HG03521 (cell line): ENCODE measurements at regions not wholly inside any gene's neighbourhood (a gene's known extent, or its start where the extent isn't known, plus 50 kb on each side); places are given as distances from the start of the nearest gene placed in this dataset.

ENCODE experiments used
- ATAC-seq: cut with Tn5 transposase; IDR thresholded peaks from one replicate; pipeline ENCODE4 v1.9.1; 2021; ENCODE audit warnings: mild to moderate bottlenecking, moderate library complexity; ENCODE audit not compliant: unreplicated experiment

DNA sequence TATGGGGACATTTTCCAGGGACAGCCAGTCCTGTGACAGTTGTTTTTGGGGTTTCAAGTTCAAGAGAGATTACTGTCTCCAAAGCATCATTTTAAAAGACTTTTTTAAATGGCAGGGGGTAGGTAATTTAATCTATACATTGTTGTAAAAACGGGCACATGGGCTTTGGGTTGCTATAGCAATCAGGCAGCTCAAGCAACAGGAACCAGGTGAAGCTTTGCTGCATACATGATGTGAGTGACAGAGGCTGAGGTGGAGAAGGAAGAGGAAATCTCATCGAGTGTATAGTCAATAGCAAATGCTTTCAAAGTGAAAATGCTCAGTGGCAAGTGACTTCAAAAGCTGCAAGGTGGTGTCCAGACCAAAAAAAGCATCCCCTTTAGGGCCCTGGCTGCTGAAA lies 277.4 kb upstream of the JAG1 start:
- no peak for ATAC-seq

DNA sequence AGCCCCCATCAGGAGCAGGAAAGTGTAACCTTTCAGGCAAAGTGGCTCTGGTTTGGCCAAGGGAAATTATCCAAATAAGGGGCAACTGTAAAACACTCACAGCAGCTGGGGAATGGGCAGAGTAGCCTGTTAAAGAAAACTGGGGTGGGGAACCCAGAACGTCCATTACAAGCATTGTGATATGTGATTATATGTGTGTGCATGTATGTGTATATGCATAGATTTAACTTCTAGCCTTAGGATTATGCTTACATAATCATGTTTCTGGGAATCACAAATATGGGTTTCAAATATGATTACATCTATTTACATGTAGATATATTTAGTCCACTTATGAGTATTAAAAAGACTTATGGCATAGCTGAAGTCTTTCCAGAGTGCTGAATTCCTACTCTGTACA lies 278.1 kb upstream of the JAG1 start:
- no peak for ATAC-seq

DNA sequence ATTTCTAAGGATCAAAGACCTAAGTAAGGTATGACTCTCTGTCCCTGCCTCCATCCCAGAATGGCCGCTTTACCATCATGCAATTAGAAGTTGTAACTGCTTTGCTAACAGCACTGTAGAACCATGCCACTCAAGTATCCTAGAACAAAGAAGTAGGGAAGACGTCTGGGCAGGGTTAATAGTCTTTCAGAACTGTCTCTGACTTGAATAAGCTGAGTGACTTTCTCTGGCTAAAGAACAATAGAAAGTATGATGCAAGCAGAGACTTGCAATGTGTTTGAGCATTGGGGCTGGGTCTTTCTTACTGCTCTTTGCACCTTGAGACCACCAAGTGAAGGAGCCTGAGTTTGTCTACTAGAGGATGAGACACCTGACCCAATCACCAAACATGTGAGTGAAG lies 279.6 kb upstream of the JAG1 start:
- no peak for ATAC-seq

DNA sequence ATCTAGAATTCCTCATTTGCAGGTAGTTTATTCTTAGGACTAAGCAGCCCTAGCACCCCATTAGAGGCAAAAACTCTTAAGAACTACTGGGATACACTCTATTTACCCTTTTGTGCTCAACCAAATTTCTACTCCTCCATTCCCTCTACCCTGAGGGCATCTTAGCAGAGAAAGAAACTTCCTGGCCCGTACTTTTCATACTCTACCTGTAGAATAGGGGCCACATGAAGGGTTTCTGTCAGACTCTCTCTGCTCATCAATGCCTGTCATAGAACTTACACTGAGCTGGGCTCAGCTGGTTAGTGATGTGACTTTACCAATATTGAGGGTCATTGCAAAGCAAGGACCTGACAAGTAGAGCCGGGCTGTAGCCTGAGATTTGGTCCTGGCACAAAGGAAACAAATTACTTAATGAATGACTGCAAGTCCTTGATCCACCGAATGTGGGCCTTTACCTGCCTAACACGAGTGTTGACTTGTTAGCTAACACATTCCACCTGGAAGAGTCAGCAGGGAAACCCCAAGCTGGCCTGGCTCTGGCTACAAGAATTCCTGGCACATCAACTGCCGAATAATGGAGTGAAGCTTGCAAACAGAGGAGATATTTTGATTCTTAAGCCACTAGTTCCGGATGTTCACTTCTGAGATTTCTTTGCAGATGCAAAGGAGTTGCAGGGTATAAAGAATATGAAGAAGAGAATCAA lies 280.5 kb upstream of the JAG1 start:
- ATAC-seq, result no peak

DNA sequence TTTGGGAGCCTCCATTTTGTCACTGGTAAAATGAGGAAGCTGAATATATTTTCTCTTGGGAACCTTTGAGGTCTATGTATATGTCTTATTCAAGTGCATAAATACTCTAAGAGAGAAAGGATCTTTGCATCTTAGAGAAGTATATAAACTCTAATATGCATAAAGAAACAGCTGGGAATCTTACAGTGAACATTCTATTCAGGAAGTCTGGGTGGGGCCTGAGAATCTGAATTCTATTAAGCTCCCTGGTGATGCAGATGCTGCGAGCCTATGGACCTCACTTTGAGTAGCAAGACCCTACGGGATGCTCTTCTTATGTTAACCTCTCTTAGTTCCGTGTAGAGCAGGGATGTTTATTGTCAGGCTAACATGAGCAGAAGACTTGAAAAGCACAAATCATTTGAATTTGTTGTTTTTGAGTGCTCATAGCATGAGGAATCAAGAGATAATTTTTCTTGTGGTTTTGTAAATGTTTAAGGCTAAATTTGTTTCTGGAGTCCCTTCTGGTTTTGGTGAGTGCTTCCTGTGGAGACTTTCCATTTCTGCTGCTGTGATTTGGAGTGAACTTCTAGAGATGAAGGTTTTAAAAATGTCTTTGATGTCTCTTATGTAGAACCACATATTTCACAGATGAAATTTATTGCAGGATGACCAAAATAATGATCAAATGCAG lies 281.2 kb upstream of the JAG1 start:
- no peak for ATAC-seq

DNA sequence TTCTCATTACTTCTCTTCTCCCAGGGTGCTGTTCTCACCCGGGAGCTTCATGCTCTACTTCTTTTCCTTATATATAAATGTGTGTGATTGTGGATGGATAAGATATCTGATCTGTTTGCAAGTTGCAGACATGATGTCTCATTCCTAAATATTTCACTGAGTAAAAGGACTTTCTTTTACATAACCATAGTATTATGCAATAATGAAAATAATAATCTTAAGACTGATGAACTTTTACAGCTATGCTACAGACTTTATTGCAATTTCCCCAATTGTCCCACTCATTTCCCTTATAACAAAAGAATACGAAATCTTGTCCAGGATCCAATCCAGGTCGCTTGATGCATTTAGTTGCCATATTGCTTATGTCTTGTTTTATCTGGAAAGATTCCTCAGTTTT lies 284.5 kb upstream of the JAG1 start:
- ATAC-seq, result no peak

DNA sequence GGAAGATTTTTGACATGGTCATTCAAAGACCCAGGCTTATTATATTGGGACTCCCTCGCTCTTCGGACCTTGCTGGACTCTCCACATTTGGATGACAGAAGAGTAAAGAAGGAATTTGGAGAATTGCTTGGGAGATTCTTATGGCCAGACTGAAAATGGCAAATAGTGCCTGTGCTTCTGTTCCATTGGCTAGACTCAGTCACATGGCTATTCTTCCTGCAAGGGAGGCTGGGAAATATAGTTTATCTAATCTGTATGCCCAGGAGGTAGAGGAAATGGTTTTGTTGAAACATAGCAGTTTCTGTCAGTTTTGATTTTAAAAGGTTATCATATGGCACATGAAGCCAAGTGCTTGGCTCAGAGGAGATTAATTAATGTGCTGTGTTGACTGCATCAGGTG lies 286.6 kb upstream of the JAG1 start:
- no peak for ATAC-seq

DNA sequence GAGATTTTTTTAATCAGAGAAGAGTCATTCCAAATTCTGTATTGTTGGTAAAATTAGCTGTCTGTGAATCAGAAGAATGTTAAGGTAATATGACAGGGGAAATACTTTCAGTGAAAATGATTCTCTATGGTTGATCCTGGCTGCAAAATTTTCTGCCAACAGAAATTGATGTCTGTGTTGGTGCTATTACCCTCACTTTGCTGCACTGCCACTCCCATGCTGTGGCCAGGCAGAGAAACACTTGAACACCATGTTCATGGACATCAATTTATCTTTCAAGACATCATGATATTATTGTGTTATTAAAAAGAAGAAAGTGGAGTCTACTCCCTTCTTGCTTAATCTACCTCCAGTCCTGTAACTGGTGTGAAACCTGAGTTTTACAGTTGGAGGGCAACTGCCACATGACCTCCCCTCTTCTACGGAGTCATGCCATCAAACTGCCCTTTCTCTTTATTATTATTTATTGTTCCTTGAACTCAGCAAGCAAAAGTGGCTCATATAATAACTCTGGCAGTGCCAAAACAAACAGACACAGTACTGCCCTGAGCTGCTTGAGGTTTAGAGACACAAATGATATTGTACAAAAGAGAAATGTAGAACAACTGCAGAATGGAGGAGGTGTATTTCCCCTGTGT lies 288.0 kb upstream of the JAG1 start:
- ATAC-seq, result no peak

DNA sequence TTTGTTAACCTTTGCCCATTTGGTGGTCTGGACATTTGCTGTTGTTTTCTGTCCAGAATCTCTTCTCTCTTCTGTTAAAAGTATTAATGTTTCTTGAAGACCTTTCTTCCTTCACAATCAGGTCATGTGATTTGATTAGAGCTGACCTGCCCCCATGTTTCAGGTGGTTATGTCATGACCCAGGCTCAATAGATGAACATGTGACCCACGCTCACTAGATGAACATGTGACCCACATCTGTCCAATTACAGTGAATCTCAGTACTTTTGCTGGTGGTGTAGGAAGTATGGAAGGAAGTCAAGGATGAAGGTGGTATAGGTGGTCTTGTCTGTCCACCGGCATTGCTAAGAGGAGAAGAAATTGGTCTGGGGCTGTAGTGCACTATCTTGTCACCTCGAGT lies 289.1 kb upstream of the JAG1 start:
- no peak for ATAC-seq

DNA sequence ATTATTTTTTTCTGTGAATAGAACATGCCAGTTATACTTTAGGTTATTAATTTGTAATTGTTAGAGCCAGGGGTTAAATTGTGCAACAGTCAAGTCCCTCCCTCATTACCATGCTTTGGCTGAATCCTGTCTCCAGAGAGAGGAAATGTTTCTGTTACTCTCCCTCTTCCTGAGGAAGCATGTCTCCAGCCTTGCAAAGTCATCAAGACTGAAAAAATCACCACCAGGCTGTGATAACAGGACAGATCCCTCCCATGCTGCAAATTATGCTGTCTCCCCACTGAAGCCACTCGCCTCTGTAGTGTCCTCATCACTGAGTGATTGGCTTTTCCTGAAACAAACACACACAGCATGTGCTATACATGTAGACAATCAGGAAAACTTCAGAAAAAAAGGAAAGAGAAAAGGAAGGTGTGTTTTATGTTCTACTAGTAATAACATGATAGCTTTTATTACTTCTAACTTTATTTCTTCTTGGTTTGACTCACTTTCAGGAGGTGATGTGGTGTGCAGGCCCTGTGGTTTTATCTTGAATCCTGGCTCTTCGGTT lies 290.0 kb upstream of the JAG1 start:
- ATAC-seq, result no peak

DNA sequence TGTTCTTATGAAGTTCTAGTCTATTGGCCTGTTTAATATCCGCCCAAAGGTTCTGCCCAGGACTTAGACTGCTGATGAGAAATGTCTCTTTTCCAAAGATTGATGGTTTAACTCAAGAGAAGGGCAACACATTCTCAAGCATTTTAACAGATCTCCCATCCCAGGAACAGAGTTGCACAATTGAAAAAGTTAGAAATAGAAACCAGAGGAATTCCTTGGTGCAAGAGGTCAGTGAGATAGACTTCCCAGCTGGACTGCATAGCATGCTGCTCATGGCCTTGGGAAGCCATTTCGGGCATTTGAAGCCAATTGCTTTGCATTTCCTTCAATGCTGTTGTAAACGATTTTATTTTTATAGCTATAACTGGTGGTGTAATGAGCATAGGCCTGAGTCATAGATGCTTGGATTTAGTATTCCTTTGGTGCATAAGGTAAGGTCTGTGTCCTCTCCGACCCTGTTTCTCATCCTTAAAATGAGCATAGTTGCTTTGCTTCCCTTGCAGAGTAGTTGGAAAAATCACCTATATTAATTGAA lies 292.2 kb upstream of the JAG1 start:
- ATAC-seq, result no peak

DNA sequence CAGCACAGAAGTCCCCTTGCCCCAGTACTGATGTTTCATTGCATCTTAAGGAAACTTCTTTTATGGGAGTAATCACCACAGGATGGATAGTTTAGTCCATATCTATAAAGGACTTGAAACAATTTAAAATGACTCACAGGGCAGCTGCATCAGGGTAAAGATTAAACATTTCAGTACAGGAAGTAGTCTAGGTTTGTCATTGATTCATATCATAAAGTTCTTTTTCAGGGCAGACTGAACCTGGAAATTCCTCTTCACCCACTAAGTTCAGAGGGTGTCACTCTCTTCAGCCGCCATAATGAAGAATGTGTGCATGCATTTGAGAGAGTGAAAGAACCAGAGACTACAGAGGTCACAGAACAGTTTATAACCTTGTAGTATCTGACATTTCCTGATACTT lies 296.3 kb upstream of the JAG1 start:
- no peak for ATAC-seq

DNA sequence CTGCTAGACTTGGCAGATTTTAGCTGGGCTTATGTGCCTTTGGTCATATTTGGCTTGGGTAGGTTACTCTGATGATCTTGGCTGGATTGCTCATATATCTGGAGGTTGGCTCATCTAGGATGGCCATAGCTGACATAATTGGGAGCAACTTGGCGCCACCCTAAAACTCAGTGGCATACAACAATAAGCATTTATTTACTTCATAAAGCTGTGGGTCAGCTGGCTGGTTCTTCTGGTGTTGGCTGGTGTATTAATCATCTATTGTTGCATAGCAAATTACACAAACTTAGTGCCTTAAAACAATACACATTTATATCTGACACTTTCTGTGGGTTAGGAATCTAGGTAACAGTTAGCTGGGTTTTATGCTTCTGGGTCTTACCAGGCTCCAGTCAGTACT lies 297.3 kb upstream of the JAG1 start:
- no peak for ATAC-seq

DNA sequence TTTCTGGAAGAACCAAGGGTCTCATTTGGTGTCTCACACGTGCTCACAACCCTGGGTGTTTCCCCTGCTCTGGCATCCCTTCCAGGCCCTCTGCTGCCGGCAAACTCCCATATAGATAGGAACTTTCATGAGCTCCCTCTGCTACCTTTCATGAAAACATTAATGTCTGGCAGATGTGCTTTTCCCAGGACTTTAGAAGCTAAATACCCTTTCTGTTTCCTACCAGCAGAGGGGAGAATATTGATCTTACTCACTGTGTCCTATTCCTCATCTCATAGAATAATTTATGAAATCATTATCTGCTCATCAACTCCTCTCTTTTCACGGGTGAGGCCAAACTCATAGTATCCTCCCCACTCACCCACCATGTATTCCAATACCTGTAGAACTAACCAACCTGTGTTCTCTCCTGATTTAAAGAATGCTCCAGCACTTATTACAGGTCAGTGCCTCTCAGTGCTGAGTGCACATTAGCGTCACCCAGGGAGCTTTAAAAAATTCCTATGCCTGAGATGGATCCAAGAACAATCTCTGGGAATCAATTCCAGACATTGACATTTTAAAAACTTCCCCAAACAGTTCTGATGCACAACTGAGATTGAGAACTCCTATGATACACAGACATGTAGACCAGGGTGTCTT lies 298.5 kb upstream of the JAG1 start:
- no peak for ATAC-seq

DNA sequence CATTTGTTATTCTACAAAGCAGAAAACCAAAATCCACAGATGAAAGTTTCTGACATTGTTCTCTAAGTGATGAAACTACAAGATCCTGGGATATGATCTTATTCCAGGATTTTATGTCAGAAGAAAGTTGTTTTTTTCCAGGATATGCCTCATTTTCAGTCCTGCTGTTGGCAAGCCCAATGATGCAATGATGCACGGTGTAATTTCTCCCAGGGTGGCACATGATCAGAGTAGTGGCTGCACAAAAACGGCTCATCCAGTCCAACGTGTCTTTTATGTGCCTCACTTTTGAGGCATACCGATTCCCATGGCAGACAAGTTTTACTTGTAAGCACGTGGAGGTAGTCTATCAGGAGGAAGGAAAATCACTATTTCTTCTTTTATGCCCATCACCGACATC lies 302.3 kb upstream of the JAG1 start:
- no peak for ATAC-seq

DNA sequence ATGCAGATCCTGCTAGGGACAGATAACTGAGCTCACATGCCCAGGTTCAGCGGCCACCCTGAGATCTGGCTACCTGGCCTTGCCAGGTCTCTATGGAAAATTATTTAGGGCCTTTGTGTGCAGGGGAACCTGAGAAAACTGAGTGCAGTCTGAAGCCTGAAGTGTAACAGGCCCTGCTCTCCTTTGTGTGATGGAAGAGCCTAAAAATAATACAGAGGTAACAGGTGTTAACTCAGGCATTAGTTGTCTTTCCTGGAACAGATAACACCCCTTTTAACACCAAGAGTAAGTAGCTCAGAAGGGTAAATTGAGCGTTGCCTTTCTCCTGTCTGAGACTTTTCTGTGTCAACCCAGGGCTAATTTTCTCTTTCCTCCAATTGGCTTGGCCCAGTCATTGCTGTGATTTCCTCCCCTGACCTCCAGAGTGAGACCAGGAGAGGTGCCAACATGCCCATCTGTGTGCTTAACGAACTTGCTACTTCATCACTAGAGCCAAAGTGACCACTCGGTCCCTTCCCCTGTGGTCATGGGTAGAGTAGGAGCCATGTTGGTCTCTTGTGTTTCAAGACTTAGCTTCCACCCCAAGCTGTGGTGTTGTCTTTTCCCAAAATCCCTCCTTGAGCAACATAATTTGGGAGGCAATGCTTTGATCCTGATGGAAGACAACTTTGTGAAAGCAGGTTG lies 304.4 kb upstream of the JAG1 start:
- ATAC-seq, result no peak

DNA sequence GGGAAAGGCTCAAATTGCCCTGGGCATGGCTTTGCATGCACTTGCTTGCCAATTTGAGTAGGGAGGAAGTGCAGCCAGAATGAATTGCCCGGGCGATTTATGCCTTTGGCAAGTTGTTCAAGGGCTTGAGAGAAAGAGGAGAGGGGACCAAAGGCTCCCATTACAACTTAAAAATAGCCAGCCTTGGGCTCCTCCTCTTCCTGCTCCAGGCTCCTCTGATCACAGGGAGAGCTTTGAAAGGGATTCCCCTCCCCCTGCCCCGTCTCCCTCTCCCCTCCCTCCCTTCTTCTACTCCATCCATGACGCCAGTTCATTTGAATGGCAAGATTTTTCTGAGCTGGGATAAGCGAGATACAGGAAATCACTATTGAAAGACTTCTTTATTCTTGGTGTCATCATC lies 304.9 kb upstream of the JAG1 start:
- ATAC-seq, result no peak

DNA sequence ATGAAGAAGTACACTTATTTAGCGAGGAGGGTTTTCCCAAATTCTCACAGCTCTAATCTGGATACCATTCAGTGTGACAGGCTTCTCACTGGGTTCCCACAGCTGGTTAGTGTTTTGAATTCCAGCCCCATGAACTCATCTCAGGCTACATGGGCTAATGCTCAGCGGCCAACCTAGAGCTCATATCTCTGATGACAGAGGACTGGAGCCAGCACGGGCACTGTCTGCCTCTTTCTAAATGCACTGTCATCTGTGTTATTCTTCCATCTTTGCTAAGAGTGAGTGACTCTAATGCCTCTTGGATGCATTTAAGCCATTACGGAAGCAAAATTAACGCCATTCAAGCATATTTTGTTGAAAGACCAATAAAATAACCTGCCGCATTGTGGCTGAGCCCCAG lies 308.9 kb upstream of the JAG1 start:
- no peak for ATAC-seq

DNA sequence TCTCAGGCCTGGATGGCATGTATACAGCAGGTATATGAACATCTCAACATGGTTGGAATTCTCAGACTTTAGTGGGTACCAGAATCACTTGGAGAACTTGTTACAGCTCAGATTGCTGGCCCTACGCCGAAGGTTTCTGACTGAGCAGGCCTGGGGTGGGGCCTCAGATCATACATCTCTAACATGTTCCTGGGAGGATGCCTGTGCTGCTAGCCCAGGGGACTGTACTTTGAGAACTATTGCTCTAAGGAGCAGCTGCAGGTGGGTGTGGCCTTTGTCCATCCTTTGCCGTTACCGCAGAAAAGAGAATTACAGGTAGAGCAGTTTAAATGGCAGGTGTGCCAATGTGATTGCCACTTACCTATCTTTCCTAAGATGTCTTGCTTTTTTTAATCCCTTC lies 310.5 kb upstream of the JAG1 start:
- ATAC-seq, result no peak

DNA sequence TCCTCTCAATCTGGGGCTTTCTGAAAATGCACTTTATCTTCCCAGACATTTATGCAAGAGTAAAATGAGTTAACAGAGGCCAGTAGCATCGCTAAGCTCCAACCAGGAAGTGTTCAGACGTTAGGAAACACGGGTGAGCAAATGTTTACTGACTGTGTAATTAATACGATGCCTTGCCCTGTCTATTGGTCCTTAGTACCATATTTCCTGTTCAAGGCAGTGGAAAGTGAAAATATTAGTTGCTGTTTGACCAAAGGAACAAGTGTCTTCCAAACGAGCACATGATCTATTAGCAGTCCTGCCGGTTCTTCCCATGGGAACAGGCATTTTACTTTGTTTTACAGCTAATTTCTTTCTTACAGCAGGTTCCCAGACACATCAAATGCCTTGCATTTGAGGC lies 311.1 kb upstream of the JAG1 start:
- ATAC-seq, result no peak

DNA sequence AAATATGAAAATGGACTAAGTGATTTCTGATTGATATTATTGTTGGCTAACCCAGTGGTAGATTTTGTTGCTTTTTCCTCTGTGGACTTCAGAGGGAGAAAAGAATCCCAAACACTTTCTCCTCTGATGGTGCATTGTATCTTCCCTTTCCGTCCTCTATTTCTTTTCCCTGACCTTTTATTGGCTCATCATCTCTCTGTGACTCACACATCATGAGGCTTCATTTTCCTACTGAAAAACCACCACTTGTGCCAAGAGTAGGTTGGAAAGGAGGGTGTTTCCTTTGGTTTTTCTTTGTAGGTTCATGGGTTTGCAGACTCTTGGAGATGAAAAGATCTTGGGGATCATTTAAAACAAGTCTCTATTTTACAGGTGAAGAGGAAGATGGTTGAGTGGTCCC lies 311.7 kb upstream of the JAG1 start:
- ATAC-seq, result no peak
